Gastroesophageal sphincter (tissue), 3 donors: ENCODE measurements at regions not wholly inside any gene's neighbourhood (a gene's known extent, or its start where the extent isn't known, plus 50 kb on each side); places are given as distances from the start of the nearest gene placed in this dataset.

Source experiments
- CTCF ChIP-seq, 4 experiments: fragments of 200-600 bp in 2 of 4; fragments of 450-650 bp in 2 of 4; sonication (generic) in 1 of 4; IDR thresholded peaks; one replicate each; pipeline ENCODE4 v1.5.1; 2017 to 2019; ENCODE audit warnings: antibody characterized with exemption in 4 of 4, mild to moderate bottlenecking in 2 of 4, moderate library complexity in 2 of 4
- POLR2A ChIP-seq, 2 donors: fragments of 450-650 bp; IDR thresholded peaks; one replicate each; pipeline ENCODE4 v1.6.1; 2017; ENCODE audit warnings: antibody characterized with exemption in 2 of 2, mild to moderate bottlenecking in 2 of 2, moderate library complexity in 1 of 2

DNA sequence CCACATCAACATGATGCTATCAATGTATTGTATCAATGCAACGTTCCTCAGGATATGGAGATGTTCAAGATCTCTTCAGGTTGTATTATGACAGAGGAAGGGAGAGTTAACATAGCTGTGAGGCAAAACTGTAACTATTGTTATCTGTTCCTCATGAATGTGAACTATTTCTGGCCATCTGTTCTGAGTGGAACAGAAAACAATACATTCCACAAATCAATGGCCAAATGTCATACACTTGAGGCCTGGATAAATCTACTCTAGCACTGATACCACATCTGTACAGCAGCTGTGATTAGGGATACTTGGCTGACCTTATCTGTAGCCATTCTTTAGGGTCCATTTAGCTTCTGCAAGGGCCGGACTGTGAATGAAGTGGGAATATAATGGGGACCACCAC, 447.9 kb downstream of the IRS1 start:
- TF ChIP-seq POLR2A (IDR thresholded peaks at IDR 0.05) (no peak), CTCF (IDR thresholded peaks at IDR 0.05) (no peak)
